ENCODE measurements at regions not wholly inside any gene's neighbourhood (a gene's known extent, or its start where the extent isn't known, plus 50 kb on each side); places are given as distances from the start of the nearest gene placed in this dataset.

DNA sequence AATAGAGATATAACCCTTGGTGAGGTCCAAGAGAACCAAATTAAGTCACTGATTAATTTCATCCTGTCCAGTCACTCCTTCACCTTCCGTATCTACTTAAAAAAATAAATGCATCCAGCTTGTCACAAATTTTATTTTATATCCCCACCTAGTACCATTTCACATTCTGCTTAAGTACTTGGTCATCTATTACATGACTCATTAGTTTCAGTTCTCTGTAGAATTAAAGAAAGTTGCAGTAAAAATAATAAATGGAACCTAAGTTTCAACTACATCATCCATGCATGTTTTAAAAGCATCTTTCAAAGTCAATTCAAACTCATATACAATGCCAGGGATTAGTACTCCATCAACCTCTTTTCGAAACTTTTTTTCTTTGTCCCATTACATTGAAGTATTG lies 130.2 kb downstream of the SH2D1A start:
- Mint-ChIP-seq H3K4me3 (no peak overlapping the region), H3K9me3 (no peaks in the 10 kb centered on the region), H3K36me3 (ENCODE audit: low read depth) (no peaks in the 10 kb centered on the region), H3K27me3 (no peaks in the 10 kb centered on the region), H3K4me1 (ENCODE audit: low read depth) (no peaks in the 10 kb centered on the region), H3K27ac (no peak overlapping the region)
- Histone ChIP-seq H3K4me1 (ENCODE audit: insufficient read depth, low read length) (no peaks in the 10 kb centered on the region), H3K9me3 (ENCODE audit: control insufficient read depth in 1 of 2, insufficient read depth in 1 of 2, low read length in 2 of 2) (no peaks in the 10 kb centered on the region), H3K4me3 (ENCODE audit: low read length) (no peak overlapping the region), H3K27ac (ENCODE audit: low read depth in 1 of 2, low read length in 2 of 2) (no peak overlapping the region), H3K36me3 (ENCODE audit: insufficient read depth, low read length) (no peaks in the 10 kb centered on the region), H3K27me3 (ENCODE audit: control insufficient read depth in 1 of 2, insufficient read depth in 2 of 2, low read length in 2 of 2) (no peaks in the 10 kb centered on the region)
- DNase-seq (no peak), ATAC-seq (ENCODE audit: poor library complexity) (no peak)
- intact Hi-C loops (cut with DNase I, micrococcal nuclease) = no loop called here
- CTCF ChIA-PET = no interaction called here
- TF ChIP-seq, protein P1, sequence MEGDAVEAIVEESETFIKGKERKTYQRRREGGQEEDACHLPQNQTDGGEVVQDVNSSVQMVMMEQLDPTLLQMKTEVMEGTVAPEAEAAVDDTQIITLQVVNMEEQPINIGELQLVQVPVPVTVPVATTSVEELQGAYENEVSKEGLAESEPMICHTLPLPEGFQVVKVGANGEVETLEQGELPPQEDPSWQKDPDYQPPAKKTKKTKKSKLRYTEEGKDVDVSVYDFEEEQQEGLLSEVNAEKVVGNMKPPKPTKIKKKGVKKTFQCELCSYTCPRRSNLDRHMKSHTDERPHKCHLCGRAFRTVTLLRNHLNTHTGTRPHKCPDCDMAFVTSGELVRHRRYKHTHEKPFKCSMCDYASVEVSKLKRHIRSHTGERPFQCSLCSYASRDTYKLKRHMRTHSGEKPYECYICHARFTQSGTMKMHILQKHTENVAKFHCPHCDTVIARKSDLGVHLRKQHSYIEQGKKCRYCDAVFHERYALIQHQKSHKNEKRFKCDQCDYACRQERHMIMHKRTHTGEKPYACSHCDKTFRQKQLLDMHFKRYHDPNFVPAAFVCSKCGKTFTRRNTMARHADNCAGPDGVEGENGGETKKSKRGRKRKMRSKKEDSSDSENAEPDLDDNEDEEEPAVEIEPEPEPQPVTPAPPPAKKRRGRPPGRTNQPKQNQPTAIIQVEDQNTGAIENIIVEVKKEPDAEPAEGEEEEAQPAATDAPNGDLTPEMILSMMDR (IDR thresholded peaks at IDR 0.05) = no peak
- POLR2A ChIA-PET = no interaction called here

DNA sequence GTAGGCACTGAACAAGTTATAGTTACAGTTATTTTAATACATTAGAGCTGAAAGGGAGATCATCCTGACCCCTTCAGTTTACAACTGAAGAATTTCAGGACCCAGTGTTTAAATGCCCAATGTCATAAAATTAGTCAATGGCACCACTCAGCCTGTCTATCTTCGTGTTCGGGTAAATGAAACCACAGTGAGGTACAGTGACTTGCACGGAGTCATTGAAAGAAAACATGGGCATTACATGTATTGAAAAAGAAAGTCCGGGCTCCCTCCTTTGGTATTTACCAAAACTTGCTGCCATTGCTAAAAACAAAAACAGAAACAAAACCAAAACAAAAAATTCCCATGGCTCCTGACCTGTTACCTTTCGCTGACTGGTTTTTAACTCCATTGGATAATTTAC lies 131.7 kb downstream of the SH2D1A start:
- POLR2A ChIA-PET = interaction anchor here (0.6 kb wide), 1 partner anchor 129 kb away, joined by 3 read pairs; no protein-coding TSS in a partner anchor
- intact Hi-C loops (cut with DNase I, micrococcal nuclease) = no loop called here
- no peaks in the 10 kb centered on the region for H3K36me3 Mint-ChIP-seq (ENCODE audit: low read depth)
- Histone ChIP-seq H3K27ac (ENCODE audit: low read depth in 1 of 2, low read length in 2 of 2) (no peak overlapping the region), H3K4me1 (ENCODE audit: insufficient read depth, low read length) (no peaks in the 10 kb centered on the region), H3K4me3 (ENCODE audit: low read length) (no peak overlapping the region), H3K36me3 (ENCODE audit: insufficient read depth, low read length) (no peaks in the 10 kb centered on the region), H3K9me3 (ENCODE audit: control insufficient read depth in 1 of 2, insufficient read depth in 1 of 2, low read length in 2 of 2) (no peaks in the 10 kb centered on the region), H3K27me3 (ENCODE audit: control insufficient read depth in 1 of 2, insufficient read depth in 2 of 2, low read length in 2 of 2) (no peaks in the 10 kb centered on the region)
- H3K4me1 Mint-ChIP-seq (ENCODE audit: low read depth) = no peaks in the 10 kb centered on the region
- no peaks in the 10 kb centered on the region for H3K9me3 Mint-ChIP-seq
- TF ChIP-seq, protein P1 (IDR thresholded peaks at IDR 0.05) = no peak
- no peak overlapping the region for H3K4me3 Mint-ChIP-seq
- CTCF ChIA-PET = no interaction called here
- H3K27ac Mint-ChIP-seq = no peak overlapping the region
- ATAC-seq (ENCODE audit: poor library complexity) (no peak), DNase-seq (no peak)
- no peaks in the 10 kb centered on the region for H3K27me3 Mint-ChIP-seq

DNA sequence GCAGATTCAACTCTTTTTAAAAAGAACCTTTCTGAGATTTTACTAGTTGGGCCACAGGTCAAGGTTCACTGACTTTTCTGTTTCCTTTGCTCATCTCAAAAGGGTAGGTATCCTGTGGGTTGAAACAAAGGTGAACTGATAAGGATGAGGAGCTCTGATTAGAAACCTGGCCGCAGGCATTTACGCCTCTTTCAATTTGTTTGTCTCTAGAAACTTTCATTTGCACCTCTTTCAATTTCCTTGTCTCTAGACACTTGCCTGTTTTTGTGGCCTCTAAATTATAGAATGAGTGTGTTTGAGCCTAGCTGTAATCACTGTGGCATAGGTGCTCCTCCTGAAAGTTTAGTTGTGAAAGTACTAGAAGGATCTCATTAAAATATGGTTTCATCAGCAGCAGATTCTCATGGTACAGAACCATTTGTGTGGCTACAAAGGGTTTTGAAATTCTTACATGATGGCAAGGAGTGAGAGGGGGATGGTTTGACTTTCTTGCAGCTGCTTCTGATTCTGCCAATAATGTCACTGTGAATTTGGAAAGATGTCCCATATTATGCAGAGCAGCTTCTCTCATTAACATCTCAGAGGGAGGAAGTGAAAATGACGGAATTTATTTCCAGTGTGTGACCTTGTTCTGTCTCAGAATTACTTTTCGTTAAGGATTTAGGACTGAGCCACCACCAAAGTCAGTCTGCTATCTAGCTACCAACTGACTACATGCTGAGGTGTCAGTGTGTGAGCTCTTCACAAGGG lies 142.2 kb downstream of the SH2D1A start:
- Mint-ChIP-seq H3K9me3 (no peaks in the 10 kb centered on the region), H3K36me3 (ENCODE audit: low read depth) (peaks cover 12% of the 10 kb centered on the region), H3K27ac (no peak overlapping the region), H3K4me3 (no peak overlapping the region), H3K27me3 (no peaks in the 10 kb centered on the region), H3K4me1 (ENCODE audit: low read depth) (no peaks in the 10 kb centered on the region)
- intact Hi-C loops (cut with DNase I, micrococcal nuclease) = no loop called here
- Histone ChIP-seq H3K36me3 (ENCODE audit: insufficient read depth, low read length) (no peaks in the 10 kb centered on the region), H3K9me3 (ENCODE audit: control insufficient read depth in 1 of 2, insufficient read depth in 1 of 2, low read length in 2 of 2) (no peaks in the 10 kb centered on the region), H3K4me1 (ENCODE audit: insufficient read depth, low read length) (no peaks in the 10 kb centered on the region), H3K27ac (ENCODE audit: low read depth in 1 of 2, low read length in 2 of 2) (no peak overlapping the region), H3K27me3 (ENCODE audit: control insufficient read depth in 1 of 2, insufficient read depth in 2 of 2, low read length in 2 of 2) (no peaks in the 10 kb centered on the region), H3K4me3 (ENCODE audit: low read length) (no peak overlapping the region)
- POLR2A ChIA-PET = no interaction called here
- CTCF ChIA-PET = interaction anchor here (0.8 kb wide), 1 partner anchor 10 kb away, joined by 3 read pairs; no protein-coding TSS in a partner anchor
- no peak for DNase-seq
- ATAC-seq (ENCODE audit: poor library complexity) = no peak
- TF ChIP-seq, protein P1 (IDR thresholded peaks at IDR 0.05) = no peak
